Activated B cell treated with CpG ODN at 0.5 μM for 24 hours (primary cell): ENCODE measurements at regions not wholly inside any gene's neighbourhood (a gene's known extent, or its start where the extent isn't known, plus 50 kb on each side); places are given as distances from the start of the nearest gene placed in this dataset.
"Not testable (repeated sequence)": the region's sequence is repeated elsewhere in the genome, so short reads cannot be mapped to it uniquely, and the experiment has no call there.

Experiments
- ATAC-seq: fragments of 200-7000 bp; cut with Tn5 transposase; one replicate; pipeline ENCODE4 v1.10.0; 2021; ENCODE audit warnings: low read depth, mild to moderate bottlenecking, moderate library complexity
- CTCF ChIA-PET: fragments of 350-600 bp; sonication (Branson Sonifier 250); formaldehyde crosslinking; loops from one replicate; lab custom pipeline; 2021; ENCODE audit warnings: antibody characterized with exemption; lab: Charles Lee
- POLR2A ChIA-PET: fragments of 350-600 bp; sonication (Branson Sonifier 250); formaldehyde crosslinking; loops from one replicate; lab custom pipeline; 2021; ENCODE audit warnings: antibody characterized with exemption; lab: Charles Lee
- DNase-seq: peaks from one replicate; pipeline ENCODE4 v3.0.0; 2022
- H3K27ac Mint-ChIP-seq: one replicate; pipeline ENCODE4 v1.8.0; 2020; ENCODE audit warnings: mixed read lengths
- H3K27me3 Mint-ChIP-seq: one replicate; pipeline ENCODE4 v1.8.0; 2021; ENCODE audit warnings: mixed read lengths
- H3K36me3 Mint-ChIP-seq: one replicate; pipeline ENCODE4 v1.8.0; 2021; ENCODE audit warnings: low read depth, mixed read lengths
- H3K4me1 Mint-ChIP-seq: one replicate; pipeline ENCODE4 v1.8.0; 2021; ENCODE audit warnings: mixed read lengths
- H3K4me3 Mint-ChIP-seq: one replicate; pipeline ENCODE4 v1.8.0; 2020; ENCODE audit warnings: mild to moderate bottlenecking, mixed read lengths
- H3K9me3 Mint-ChIP-seq: one replicate; pipeline ENCODE4 v1.8.0; 2020; ENCODE audit warnings: mixed read lengths
- intact Hi-C: fragments of 100-400 bp; cut with micrococcal nuclease; formaldehyde crosslinking; loops from one replicate; pipeline ENCODE4 v1.15.1; 2024
- TF ChIP-seq, protein P1 (sequence below): fragments of 200-600 bp; IDR thresholded peaks from one replicate; pipeline ENCODE4 v1.8.0; 2022; ENCODE audit warnings: antibody characterized with exemption, mild to moderate bottlenecking

DNA sequence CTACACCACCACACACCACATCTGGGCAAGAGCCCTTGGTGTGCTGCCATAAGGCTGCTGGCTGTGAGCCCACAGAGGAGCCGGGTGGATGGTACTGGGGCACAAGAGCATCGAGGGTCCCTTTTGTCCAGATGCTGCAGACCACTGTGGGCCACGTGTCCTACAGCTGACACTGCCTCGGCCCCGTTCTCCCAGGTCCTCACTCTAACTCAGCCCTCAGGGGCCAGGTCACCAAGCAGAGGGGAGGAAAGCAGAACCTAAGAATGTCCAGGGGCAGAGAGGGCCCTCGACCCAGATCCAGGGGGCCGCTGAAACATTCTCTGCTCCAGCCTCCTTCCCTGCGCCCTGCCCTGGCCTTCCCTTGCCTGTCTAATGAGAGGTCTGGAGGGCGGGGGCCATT, 91.7 kb upstream of the ASB18 start:
- Mint-ChIP-seq H3K4me3 (no peak overlapping the region), H3K27ac (no peak overlapping the region), H3K27me3 (peaks cover 7% of the 10 kb centered on the region), H3K9me3 (no peaks in the 10 kb centered on the region), H3K36me3 (no peaks in the 10 kb centered on the region), H3K4me1 (peaks cover 2% of the 10 kb centered on the region)
- ChIA-PET CTCF (interaction anchor here (1.0 to 3.7 kb wide), 2 partner anchors 214 to 672 kb away, joined by 4 to 23 read pairs; partner anchors contain the start of gene ACKR3), POLR2A (no interaction called here)
- intact Hi-C loops, result no loop called here
- DNase-seq (no peak), ATAC-seq (no peak)
- TF ChIP-seq, protein P1, sequence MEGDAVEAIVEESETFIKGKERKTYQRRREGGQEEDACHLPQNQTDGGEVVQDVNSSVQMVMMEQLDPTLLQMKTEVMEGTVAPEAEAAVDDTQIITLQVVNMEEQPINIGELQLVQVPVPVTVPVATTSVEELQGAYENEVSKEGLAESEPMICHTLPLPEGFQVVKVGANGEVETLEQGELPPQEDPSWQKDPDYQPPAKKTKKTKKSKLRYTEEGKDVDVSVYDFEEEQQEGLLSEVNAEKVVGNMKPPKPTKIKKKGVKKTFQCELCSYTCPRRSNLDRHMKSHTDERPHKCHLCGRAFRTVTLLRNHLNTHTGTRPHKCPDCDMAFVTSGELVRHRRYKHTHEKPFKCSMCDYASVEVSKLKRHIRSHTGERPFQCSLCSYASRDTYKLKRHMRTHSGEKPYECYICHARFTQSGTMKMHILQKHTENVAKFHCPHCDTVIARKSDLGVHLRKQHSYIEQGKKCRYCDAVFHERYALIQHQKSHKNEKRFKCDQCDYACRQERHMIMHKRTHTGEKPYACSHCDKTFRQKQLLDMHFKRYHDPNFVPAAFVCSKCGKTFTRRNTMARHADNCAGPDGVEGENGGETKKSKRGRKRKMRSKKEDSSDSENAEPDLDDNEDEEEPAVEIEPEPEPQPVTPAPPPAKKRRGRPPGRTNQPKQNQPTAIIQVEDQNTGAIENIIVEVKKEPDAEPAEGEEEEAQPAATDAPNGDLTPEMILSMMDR, result no peak

DNA sequence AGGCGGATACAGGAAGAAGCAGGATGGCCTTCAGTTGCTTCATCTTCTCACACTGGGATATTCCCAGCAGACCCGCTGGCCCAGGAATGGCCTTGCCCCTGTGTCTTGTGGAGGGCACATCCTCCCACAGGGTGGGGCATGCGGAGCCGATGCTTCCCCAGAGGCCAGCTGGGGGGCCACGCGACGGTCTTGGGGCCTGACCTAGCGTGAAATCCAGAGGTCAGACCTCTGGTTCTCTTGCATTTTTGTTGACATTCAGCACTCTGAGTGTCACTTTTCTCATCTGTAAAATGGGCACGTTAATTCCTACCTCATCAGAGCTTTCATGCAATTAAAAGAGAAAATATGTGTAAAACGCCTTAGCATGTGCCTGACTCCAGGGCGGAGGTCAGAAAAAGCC, 92.1 kb upstream of the ASB18 start:
- H3K27ac Mint-ChIP-seq, H3K27me3 Mint-ChIP-seq, POLR2A ChIA-PET, H3K4me3 Mint-ChIP-seq, H3K36me3 Mint-ChIP-seq, H3K4me1 Mint-ChIP-seq, DNase-seq, ATAC-seq, intact Hi-C loops, H3K9me3 Mint-ChIP-seq: not testable (repeated sequence)
- CTCF ChIA-PET, result interaction anchor here (1.0 to 3.7 kb wide), 2 partner anchors 213 to 672 kb away, joined by 4 to 23 read pairs; partner anchors contain the start of gene ACKR3

DNA sequence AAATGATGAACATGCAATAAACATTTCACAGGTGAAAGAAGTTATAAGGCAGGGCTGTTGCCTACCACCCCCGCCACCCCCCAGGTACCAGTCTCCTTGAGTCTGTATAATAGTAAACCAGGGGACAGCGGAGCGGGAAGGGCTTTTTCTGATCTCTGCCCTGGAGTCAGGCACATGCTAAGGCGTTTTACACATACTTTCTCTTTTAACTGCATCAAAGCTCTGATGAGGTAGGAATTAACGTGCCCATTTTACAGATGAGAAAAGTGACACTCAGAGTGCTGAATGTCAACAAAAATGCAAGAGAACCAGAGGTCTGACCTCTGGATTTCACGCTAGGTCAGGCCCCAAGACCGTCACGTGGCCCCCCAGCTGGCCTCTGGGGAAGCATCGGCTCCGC, 94.3 kb upstream of the ASB18 start:
- POLR2A ChIA-PET, H3K4me1 Mint-ChIP-seq, H3K4me3 Mint-ChIP-seq, H3K27me3 Mint-ChIP-seq, H3K36me3 Mint-ChIP-seq, H3K27ac Mint-ChIP-seq, ATAC-seq, DNase-seq, H3K9me3 Mint-ChIP-seq, intact Hi-C loops, CTCF ChIA-PET: not testable (repeated sequence)

DNA sequence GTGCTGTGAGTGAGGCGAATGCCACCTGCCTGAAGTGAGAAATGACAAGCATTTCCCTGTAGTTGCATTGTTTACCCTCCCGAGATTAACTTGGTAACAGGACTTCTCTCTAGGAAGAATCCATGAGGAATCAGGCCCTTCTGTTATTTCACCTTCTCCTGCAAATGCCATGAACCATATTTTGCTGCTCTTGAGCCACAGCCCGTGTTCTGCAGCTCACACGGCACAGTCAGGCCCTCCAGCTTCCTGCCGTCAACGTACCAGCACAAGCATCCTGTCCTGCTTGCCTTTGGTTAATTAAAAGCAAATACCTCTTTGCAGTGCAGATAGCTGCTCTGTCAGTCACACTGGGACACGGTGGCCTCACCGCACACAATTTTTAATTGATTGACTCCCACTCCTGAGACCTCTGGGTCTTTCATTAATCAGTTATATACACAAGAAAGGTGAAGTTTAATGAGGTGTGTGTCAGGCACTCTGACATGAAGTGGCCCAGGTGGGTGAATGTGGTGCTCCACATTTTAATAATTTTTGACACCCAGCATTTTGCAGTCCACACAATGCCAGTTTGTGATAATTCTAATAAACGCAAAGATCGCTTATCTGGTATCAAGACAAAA, 95.3 kb upstream of the ASB18 start:
- H3K27ac Mint-ChIP-seq, result no peak overlapping the region
- TF ChIP-seq, protein P1, result no peak
- POLR2A ChIA-PET, result no interaction called here
- no peaks in the 10 kb centered on the region for H3K4me1 Mint-ChIP-seq
- CTCF ChIA-PET, result no interaction called here
- H3K4me3 Mint-ChIP-seq, result no peak overlapping the region
- intact Hi-C loops, result no loop called here
- no peaks in the 10 kb centered on the region for H3K36me3 Mint-ChIP-seq
- no peaks in the 10 kb centered on the region for H3K9me3 Mint-ChIP-seq
- no peak for ATAC-seq
- peaks cover 5% of the 10 kb centered on the region for H3K27me3 Mint-ChIP-seq
- no peak for DNase-seq

DNA sequence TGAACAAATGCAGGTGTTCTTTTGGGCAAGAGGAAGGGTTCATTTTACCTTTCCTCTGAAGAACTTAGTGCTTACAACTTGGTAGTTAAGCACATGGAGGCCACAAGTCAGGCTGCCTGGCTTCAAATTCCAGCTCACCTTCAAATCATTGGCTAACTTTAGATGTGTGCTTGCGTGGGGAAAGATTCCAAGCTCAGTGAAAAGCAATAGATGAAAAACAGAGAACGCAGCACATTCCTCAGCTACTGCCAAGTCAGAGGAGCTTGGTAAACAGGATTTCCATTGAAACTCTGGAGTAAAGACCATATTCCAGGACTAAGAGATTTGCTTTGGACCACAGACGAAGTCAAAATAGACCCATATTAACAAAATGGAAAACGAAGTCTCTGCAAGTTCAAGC, 96.3 kb upstream of the ASB18 start:
- H3K27me3 Mint-ChIP-seq, result peaks cover 10% of the 10 kb centered on the region
- H3K4me1 Mint-ChIP-seq, result no peaks in the 10 kb centered on the region
- ChIA-PET CTCF (no interaction called here), POLR2A (no interaction called here)
- no peaks in the 10 kb centered on the region for H3K9me3 Mint-ChIP-seq
- no peak overlapping the region for H3K27ac Mint-ChIP-seq
- ATAC-seq, result no peak
- H3K36me3 Mint-ChIP-seq, result no peaks in the 10 kb centered on the region
- intact Hi-C loops, result no loop called here
- H3K4me3 Mint-ChIP-seq, result no peak overlapping the region
- TF ChIP-seq, protein P1, result no peak
- no peak for DNase-seq

DNA sequence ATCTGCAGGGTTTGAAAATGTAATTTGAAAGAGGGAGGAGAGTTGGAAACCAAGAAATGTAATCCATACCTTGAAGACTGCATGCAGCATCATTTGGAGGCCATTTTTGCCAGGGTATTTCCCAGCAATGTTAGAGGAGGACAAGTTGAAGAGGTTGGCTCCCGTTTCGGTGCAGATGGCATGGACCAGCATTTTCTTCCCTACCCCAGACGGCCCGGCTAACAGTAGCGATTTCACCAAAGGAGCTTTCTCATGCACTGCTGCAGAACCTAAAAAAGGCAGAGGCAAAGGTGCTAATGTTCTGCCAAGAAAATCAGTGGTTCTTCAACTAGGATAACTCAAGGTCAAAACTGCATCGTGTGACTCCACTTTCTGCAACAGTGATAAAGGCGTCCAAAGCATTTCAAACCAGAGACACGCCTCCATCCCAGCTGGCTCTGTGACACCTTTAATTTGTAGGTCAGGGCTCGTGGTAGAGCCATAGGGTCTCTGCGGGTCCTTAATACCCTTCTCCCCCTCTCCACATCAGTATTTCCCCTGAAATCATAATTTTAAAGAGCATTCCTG, 99.6 kb upstream of the ASB18 start:
- CTCF ChIA-PET, result no interaction called here
- peaks cover 16% of the 10 kb centered on the region for H3K4me1 Mint-ChIP-seq
- no peak for ATAC-seq

More for the DNA sequence above, 99.6 kb upstream of the ASB18 start:
- Mint-ChIP-seq H3K27ac (no peak overlapping the region), H3K4me3 (no peak overlapping the region), H3K9me3 (no peaks in the 10 kb centered on the region), H3K36me3 (no peaks in the 10 kb centered on the region), H3K27me3 (peaks cover 25% of the 10 kb centered on the region)
- intact Hi-C loops, result no loop called here
- POLR2A ChIA-PET, result no interaction called here
- TF ChIP-seq, protein P1, result no peak
- DNase-seq, result no peak
